ENCODE measurements at regions not wholly inside any gene's neighbourhood (a gene's known extent, or its start where the extent isn't known, plus 50 kb on each side); places are given as distances from the start of the nearest gene placed in this dataset.

- Mint-ChIP-seq H3K27me3 (peaks cover 2 to 26% (median 7%) of the 10 kb centered on the region in 5 donors), H3K27ac (no peak overlapping the region), H3K9me3 (peaks cover 0 to 2% (median 0%) of the 10 kb centered on the region in 9 donors), H3K36me3 (no peaks in the 10 kb centered on the region), H3K4me3 (no peak overlapping the region), H3K4me1 (peaks cover 0 to 2% (median 0%) of the 10 kb centered on the region in 4 donors)
- DNase-seq (no peak), ATAC-seq (no peak)
- POLR2A ChIA-PET: no interaction called here
Measured at GRCh38 chr11:15776366-15776765, 580.0 kb downstream of the SOX6 start.

- H3K9me3 Mint-ChIP-seq: peaks cover 0 to 4% (median 0%) of the 10 kb centered on the region in 9 donors
- H3K4me3 Mint-ChIP-seq: no peak overlapping the region
- POLR2A ChIA-PET: no interaction called here
- no peak overlapping the region for H3K27ac Mint-ChIP-seq
- H3K27me3 Mint-ChIP-seq: peaks cover 2 to 29% (median 9%) of the 10 kb centered on the region in 5 donors
- ATAC-seq (no peak), DNase-seq (no peak)
- H3K4me1 Mint-ChIP-seq: peaks cover 0 to 2% (median 0%) of the 10 kb centered on the region in 4 donors
- H3K36me3 Mint-ChIP-seq: no peaks in the 10 kb centered on the region
Measured at GRCh38 chr11:15779518-15779917, 576.8 kb downstream of the SOX6 start.

- Mint-ChIP-seq H3K4me1 (peaks cover 0 to 2% (median 0%) of the 10 kb centered on the region in 4 donors), H3K36me3 (no peaks in the 10 kb centered on the region), H3K4me3 (no peak overlapping the region), H3K27ac (no peak overlapping the region), H3K27me3 (peaks cover 2 to 23% (median 9%) of the 10 kb centered on the region in 5 donors), H3K9me3 (peaks cover 0 to 4% (median 0%) of the 10 kb centered on the region in 9 donors)
- no peak for ATAC-seq
- POLR2A ChIA-PET: no interaction called here
- DNase-seq: no peak
Measured at GRCh38 chr11:15780382-15780781, 576.0 kb downstream of the SOX6 start.

GRCh38 chr11:15780837-15781236, 575.5 kb downstream of the SOX6 start:
- POLR2A ChIA-PET: no interaction called here
- Mint-ChIP-seq H3K27ac (no peak overlapping the region), H3K4me1 (peaks cover 0 to 2% (median 0%) of the 10 kb centered on the region in 4 donors), H3K36me3 (no peaks in the 10 kb centered on the region), H3K4me3 (no peak overlapping the region), H3K9me3 (peaks cover 0 to 4% (median 0%) of the 10 kb centered on the region in 9 donors), H3K27me3 (peaks cover 2 to 23% (median 8%) of the 10 kb centered on the region in 5 donors)
- DNase-seq (no peak), ATAC-seq (no peak)

- ATAC-seq (no peak), DNase-seq (no peak)
- no peak overlapping the region for H3K4me3 Mint-ChIP-seq
- peaks cover 0 to 4% (median 0%) of the 10 kb centered on the region in 9 donors for H3K9me3 Mint-ChIP-seq
- H3K4me1 Mint-ChIP-seq: peaks cover 0 to 2% (median 0%) of the 10 kb centered on the region in 4 donors
- peaks cover 2 to 23% (median 6%) of the 10 kb centered on the region in 5 donors for H3K27me3 Mint-ChIP-seq
- H3K27ac Mint-ChIP-seq: no peak overlapping the region
- POLR2A ChIA-PET: no interaction called here
- H3K36me3 Mint-ChIP-seq: no peaks in the 10 kb centered on the region
Measured at GRCh38 chr11:15783619-15784018, 572.7 kb downstream of the SOX6 start.

GRCh38 chr11:15793043-15793996, 563.0 kb downstream of the SOX6 start:
- peaks cover 0 to 19% (median 5%) of the 10 kb centered on the region in 9 donors for H3K9me3 Mint-ChIP-seq
- H3K4me3 Mint-ChIP-seq: no peak overlapping the region
- POLR2A ChIA-PET: no interaction called here
- peaks cover 0 to 11% (median 0%) of the 10 kb centered on the region in 5 donors for H3K27me3 Mint-ChIP-seq
- peaks cover 0 to 4% (median 0%) of the 10 kb centered on the region in 3 donors for H3K36me3 Mint-ChIP-seq
- ATAC-seq (no peak), DNase-seq (no peak)
- H3K27ac Mint-ChIP-seq: no peak overlapping the region
- no peaks in the 10 kb centered on the region for H3K4me1 Mint-ChIP-seq

- Mint-ChIP-seq H3K4me3 (no peak overlapping the region), H3K27me3 (peaks cover 0 to 11% (median 0%) of the 10 kb centered on the region in 5 donors), H3K27ac (no peak overlapping the region), H3K9me3 (peaks cover 0 to 19% (median 5%) of the 10 kb centered on the region in 9 donors), H3K36me3 (peaks cover 0 to 4% (median 0%) of the 10 kb centered on the region in 3 donors), H3K4me1 (no peaks in the 10 kb centered on the region)
- DNase-seq (no peak), ATAC-seq (no peak)
- POLR2A ChIA-PET: no interaction called here
Measured at GRCh38 chr11:15794361-15795150, 561.8 kb downstream of the SOX6 start.

- ATAC-seq (no peak), DNase-seq (no peak)
- Mint-ChIP-seq H3K9me3 (peaks cover 0 to 19% (median 5%) of the 10 kb centered on the region in 9 donors), H3K27me3 (peaks cover 0 to 11% (median 0%) of the 10 kb centered on the region in 5 donors), H3K36me3 (peaks cover 0 to 4% (median 0%) of the 10 kb centered on the region in 3 donors), H3K4me3 (no peak overlapping the region), H3K27ac (no peak overlapping the region), H3K4me1 (peaks cover 0 to 2% (median 0%) of the 10 kb centered on the region in 4 donors)
- POLR2A ChIA-PET: no interaction called here
Measured at GRCh38 chr11:15795378-15795777, 561.0 kb downstream of the SOX6 start.

- no peak for ATAC-seq
- H3K9me3 Mint-ChIP-seq: peaks cover 0 to 7% (median 0%) of the 10 kb centered on the region in 9 donors
- no peaks in the 10 kb centered on the region for H3K36me3 Mint-ChIP-seq
- H3K4me1 Mint-ChIP-seq: peaks cover 0 to 2% (median 0%) of the 10 kb centered on the region in 4 donors
- peaks cover 0 to 2% (median 0%) of the 10 kb centered on the region in 5 donors for H3K27me3 Mint-ChIP-seq
- no peak for DNase-seq
- POLR2A ChIA-PET: no interaction called here
- H3K4me3 Mint-ChIP-seq: no peak overlapping the region
- H3K27ac Mint-ChIP-seq: no peak overlapping the region
Measured at GRCh38 chr11:15800111-15800800, 556.1 kb downstream of the SOX6 start.

GRCh38 chr11:15801126-15801525, 555.2 kb downstream of the SOX6 start:
- no peaks in the 10 kb centered on the region for H3K27me3 Mint-ChIP-seq
- DNase-seq: no peak
- no peak overlapping the region for H3K27ac Mint-ChIP-seq
- H3K9me3 Mint-ChIP-seq: peaks cover 0 to 7% (median 0%) of the 10 kb centered on the region in 9 donors
- H3K36me3 Mint-ChIP-seq: no peaks in the 10 kb centered on the region
- POLR2A ChIA-PET: no interaction called here
- ATAC-seq: no peak
- H3K4me1 Mint-ChIP-seq: peaks cover 0 to 2% (median 0%) of the 10 kb centered on the region in 4 donors
- H3K4me3 Mint-ChIP-seq: no peak overlapping the region

GRCh38 chr11:15801616-15802015, 554.7 kb downstream of the SOX6 start:
- no peak for DNase-seq
- Mint-ChIP-seq H3K27me3 (peaks cover 0 to 4% (median 0%) of the 10 kb centered on the region in 5 donors), H3K9me3 (peaks cover 0 to 7% (median 0%) of the 10 kb centered on the region in 9 donors), H3K4me1 (peaks cover 0 to 2% (median 0%) of the 10 kb centered on the region in 4 donors), H3K36me3 (no peaks in the 10 kb centered on the region), H3K4me3 (no peak overlapping the region), H3K27ac (no peak overlapping the region)
- ATAC-seq: no peak
- POLR2A ChIA-PET: no interaction called here

- H3K27ac Mint-ChIP-seq: no peak overlapping the region
- DNase-seq (no peak), ATAC-seq (no peak)
- H3K36me3 Mint-ChIP-seq: no peaks in the 10 kb centered on the region
- peaks cover 0 to 9% (median 0%) of the 10 kb centered on the region in 9 donors for H3K9me3 Mint-ChIP-seq
- POLR2A ChIA-PET: no interaction called here
- H3K4me3 Mint-ChIP-seq: no peak overlapping the region
- no peaks in the 10 kb centered on the region for H3K4me1 Mint-ChIP-seq
- peaks cover 0 to 4% (median 0%) of the 10 kb centered on the region in 5 donors for H3K27me3 Mint-ChIP-seq
Measured at GRCh38 chr11:15805726-15806125, 550.6 kb downstream of the SOX6 start.

Measured in naive thymus-derived CD8-positive, alpha-beta T cell (primary cell).